ENCODE measurements at regions not wholly inside any gene's neighbourhood (a gene's known extent, or its start where the extent isn't known, plus 50 kb on each side); places are given as distances from the start of the nearest gene placed in this dataset.

DNA sequence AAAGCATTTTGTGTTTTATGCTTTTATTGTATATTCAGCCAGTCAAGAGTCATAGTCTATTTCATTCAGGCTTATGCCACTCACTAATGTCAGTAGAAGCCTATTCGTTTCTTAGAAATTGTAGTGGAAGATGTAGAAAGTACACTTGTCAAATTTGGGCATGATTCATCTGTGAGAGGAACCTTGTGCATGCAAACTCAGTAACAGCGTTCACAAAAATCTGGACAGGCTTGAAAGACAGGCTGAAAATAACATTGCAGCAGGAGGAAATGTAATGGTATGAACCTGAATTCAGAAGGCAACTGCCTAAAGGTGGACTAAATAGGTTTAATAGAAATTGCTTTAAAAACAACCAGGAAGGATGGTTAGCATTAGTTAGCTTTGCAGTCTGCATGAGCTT, 213.5 kb downstream of the CMPK2 start:
- TF ChIP-seq, protein P1, sequence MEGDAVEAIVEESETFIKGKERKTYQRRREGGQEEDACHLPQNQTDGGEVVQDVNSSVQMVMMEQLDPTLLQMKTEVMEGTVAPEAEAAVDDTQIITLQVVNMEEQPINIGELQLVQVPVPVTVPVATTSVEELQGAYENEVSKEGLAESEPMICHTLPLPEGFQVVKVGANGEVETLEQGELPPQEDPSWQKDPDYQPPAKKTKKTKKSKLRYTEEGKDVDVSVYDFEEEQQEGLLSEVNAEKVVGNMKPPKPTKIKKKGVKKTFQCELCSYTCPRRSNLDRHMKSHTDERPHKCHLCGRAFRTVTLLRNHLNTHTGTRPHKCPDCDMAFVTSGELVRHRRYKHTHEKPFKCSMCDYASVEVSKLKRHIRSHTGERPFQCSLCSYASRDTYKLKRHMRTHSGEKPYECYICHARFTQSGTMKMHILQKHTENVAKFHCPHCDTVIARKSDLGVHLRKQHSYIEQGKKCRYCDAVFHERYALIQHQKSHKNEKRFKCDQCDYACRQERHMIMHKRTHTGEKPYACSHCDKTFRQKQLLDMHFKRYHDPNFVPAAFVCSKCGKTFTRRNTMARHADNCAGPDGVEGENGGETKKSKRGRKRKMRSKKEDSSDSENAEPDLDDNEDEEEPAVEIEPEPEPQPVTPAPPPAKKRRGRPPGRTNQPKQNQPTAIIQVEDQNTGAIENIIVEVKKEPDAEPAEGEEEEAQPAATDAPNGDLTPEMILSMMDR (IDR thresholded peaks at IDR 0.05; ENCODE audit: insufficient read depth, low read length, missing control alignments), result no peak
- no peak overlapping the region for H3K4me3 ChIP-seq (ENCODE audit: low read depth, low read length)
- ChIA-PET CTCF (no interaction called here), POLR2A (no interaction called here)
- DNase-seq (ENCODE audit: low read depth, low spot score), result no peak

DNA sequence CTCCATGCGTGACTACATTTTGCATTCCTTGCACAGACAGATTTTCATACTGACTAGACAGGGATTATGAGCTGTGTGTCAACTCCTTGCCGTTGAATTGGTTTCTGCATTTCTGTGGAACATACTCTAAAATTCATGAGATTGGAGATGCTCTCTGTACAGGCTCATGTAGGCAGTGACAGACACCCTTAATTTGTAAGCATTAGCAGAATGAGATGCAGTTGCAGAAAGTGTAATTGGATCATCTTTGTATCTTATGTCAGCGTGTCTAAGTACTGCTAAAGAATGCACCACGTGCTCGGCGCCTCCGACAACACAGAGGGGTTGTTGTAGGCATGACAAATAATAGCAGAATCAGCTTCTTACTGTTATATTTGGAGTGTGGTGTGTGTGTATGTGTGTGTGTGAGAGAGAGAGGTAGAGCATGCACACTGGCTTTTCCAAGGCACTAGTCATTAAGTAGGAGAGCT, 212.4 kb downstream of the CMPK2 start:
- H3K4me3 ChIP-seq (ENCODE audit: low read depth, low read length), result no peak overlapping the region
- no peak for DNase-seq (ENCODE audit: low read depth, low spot score)
- ChIA-PET POLR2A (no interaction called here), CTCF (no interaction called here)
- TF ChIP-seq, protein P1 (IDR thresholded peaks at IDR 0.05; ENCODE audit: insufficient read depth, low read length, missing control alignments), result no peak

DNA sequence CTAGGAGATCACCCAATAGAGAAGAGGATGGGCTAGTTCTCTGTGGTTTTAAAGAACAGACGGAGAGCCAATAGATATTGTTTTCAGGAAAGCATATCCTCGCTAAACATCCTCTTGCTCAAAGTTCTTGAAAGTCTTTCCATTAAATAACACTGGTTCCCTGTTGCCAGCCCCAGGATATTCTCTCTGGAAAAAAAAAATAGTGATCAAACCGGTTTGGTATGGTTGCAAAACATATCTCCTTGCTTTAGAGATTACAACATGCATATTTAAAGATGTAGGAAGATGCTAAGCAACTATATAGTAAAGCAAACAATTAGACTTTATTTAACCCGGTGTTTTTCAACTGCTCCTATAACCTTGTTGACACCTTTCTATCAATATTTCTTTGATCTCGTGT, 211.4 kb downstream of the CMPK2 start:
- TF ChIP-seq, protein P1 (IDR thresholded peaks at IDR 0.05; ENCODE audit: insufficient read depth, low read length, missing control alignments), result no peak
- DNase-seq (ENCODE audit: low read depth, low spot score), result no peak
- ChIA-PET CTCF (no interaction called here), POLR2A (no interaction called here)
- no peak overlapping the region for H3K4me3 ChIP-seq (ENCODE audit: low read depth, low read length)

DNA sequence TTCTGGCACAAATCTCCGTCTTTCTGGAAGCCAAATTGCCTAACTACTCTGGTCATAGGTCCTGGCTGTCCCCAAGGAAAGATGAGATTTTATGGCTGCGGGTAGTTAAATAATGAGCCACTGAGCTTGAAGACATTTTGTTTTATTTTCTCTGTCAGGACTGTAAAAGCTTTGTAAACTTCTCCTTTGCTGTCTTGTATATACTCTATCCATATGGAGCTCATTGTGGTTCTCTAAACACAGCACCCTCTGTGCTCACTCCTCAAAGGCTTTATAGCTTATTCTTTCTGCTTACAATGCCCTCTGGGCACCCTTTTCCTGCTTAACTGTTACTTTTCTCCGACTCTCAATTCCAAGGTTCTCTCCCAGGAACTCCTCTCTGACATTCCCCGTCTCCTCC, 209.1 kb downstream of the CMPK2 start:
- TF ChIP-seq, protein P1 (IDR thresholded peaks at IDR 0.05; ENCODE audit: insufficient read depth, low read length, missing control alignments), result no peak
- H3K4me3 ChIP-seq (ENCODE audit: low read depth, low read length), result no peak overlapping the region
- ChIA-PET POLR2A (no interaction called here), CTCF (no interaction called here)
- no peak for DNase-seq (ENCODE audit: low read depth, low spot score)

DNA sequence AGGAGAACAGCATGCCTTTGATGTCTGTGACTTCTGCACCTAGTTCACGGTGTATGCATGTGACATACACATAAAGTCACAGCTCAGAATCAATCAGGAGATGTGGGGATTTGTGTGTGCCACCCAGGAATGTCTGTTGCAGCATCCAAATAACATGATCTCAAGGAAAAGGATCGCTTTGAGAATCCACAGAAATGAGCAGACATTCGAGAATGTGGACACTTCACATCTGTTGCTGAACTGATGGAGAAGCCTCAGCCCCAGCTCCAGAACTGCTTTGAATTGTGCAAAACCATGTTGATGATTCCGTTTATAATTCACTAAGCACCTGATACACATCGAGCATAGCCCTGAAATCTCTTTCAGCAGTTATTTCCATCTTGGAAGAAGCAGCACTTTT, 208.6 kb downstream of the CMPK2 start:
- TF ChIP-seq, protein P1 (IDR thresholded peaks at IDR 0.05; ENCODE audit: insufficient read depth, low read length, missing control alignments), result no peak
- ChIA-PET CTCF (no interaction called here), POLR2A (no interaction called here)

DNA sequence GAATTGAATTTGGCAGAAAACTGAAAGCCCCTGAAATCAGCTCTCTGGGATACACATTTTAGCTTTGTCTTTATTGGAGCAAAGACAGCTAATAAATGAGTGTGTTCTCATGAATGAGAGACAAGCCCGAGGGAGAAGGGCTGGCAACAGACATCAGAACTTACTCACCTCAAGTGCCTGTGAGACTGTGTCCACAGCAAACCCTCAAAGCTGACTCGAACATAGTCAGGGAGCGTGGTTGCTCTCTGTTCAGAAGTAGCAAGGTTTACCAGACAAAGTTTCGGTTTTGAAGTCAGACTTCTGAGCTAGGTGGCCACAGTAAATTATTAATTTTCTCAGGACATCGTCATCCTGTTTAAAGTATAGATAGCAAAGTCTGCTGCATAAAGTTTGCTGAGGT, 207.9 kb downstream of the CMPK2 start:
- ChIA-PET POLR2A (no interaction called here), CTCF (no interaction called here)
- no peak overlapping the region for H3K4me3 ChIP-seq (ENCODE audit: low read depth, low read length)
- TF ChIP-seq, protein P1 (IDR thresholded peaks at IDR 0.05; ENCODE audit: insufficient read depth, low read length, missing control alignments), result no peak
- no peak for DNase-seq (ENCODE audit: low read depth, low spot score)

More for the DNA sequence above, 208.6 kb downstream of the CMPK2 start:
- H3K4me3 ChIP-seq (ENCODE audit: low read depth, low read length), result no peak overlapping the region
- DNase-seq (ENCODE audit: low read depth, low spot score), result no peak
